ENCODE measurements at regions not wholly inside any gene's neighbourhood (a gene's known extent, or its start where the extent isn't known, plus 50 kb on each side); places are given as distances from the start of the nearest gene placed in this dataset.

DNA sequence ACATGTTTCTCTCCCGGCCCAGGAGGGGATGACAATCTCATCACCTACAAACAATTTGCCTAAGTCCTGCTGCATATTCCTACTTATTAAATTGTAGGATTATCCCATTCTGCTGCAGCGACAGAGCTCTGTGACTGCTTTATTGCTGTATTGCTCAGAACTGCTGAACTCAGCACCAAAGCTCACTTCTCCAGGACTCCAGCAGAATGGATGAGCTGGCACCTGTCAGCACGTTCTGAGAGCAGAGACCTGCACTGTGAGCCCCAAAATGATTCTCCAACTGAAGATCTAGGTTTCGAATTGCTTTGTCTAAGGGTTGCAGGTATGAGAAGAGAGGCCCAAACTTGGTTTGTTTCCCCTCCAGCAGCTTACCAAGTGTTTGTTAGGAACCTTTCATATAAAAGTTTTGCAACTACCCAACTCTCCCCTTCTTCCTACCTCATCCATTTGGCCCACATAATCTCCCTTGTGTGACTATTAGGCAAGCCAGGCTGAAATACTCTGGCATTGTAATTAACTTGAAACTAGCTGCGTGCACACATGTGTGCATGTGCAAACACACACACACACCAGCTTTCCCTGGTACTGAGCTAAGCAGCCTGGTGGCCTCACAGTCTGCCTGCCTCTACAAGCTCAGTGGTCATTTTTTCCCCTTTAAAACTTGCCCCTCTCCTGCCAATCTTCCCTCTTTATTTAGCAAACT, 161.4 kb upstream of the CAMK1G start:
- H3K9me3 ChIP-seq = no peaks in the 10 kb centered on the region
- H3K36me3 ChIP-seq = no peaks in the 10 kb centered on the region
- peaks cover 0 to 8% (median 0%) of the 10 kb centered on the region in 7 donors for H3K27me3 ChIP-seq
- no peak overlapping the region for H3K27ac ChIP-seq
- peaks cover 0 to 4% (median 0%) of the 10 kb centered on the region in 9 donors for H3K4me1 ChIP-seq
- H3K4me3 ChIP-seq = no peak overlapping the region
- ATAC-seq (peak in 2 of 8 donors; percentile 46 to 74), DNase-seq (no peak)
- TF ChIP-seq, protein P1, sequence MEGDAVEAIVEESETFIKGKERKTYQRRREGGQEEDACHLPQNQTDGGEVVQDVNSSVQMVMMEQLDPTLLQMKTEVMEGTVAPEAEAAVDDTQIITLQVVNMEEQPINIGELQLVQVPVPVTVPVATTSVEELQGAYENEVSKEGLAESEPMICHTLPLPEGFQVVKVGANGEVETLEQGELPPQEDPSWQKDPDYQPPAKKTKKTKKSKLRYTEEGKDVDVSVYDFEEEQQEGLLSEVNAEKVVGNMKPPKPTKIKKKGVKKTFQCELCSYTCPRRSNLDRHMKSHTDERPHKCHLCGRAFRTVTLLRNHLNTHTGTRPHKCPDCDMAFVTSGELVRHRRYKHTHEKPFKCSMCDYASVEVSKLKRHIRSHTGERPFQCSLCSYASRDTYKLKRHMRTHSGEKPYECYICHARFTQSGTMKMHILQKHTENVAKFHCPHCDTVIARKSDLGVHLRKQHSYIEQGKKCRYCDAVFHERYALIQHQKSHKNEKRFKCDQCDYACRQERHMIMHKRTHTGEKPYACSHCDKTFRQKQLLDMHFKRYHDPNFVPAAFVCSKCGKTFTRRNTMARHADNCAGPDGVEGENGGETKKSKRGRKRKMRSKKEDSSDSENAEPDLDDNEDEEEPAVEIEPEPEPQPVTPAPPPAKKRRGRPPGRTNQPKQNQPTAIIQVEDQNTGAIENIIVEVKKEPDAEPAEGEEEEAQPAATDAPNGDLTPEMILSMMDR (IDR thresholded peaks at IDR 0.05) = no peak
- WGBS, 2 donors = 73 to 77% methylated on average over 5 of the region's 5 CpGs
- intact Hi-C loops (cut with DNase I) = loop anchor here in 1 of 10 donors (10.0 kb wide), 1 partner anchor 87 kb away; no protein-coding TSS in a partner anchor

DNA sequence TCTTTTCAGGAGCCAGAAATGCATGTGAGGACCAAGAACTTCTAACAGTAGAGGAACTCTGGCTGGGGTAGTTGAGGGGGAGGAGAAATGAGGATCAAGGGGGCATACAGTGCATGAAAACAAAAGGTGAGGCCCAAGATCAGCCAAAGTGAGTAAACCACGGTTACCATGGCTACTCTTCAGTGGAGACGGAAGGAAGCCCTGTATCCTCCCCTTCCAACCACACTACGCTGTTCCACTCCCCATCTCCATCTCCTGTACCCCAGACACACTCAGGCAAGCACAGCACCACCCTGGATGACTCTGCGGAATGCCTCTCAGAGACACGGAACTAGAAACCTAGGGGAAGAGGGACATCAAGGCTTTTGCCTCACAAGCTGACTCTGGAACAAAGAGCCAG, 157.6 kb upstream of the CAMK1G start:
- Histone ChIP-seq H3K36me3 (no peaks in the 10 kb centered on the region), H3K27me3 (peaks cover 0 to 15% (median 5%) of the 10 kb centered on the region in 7 donors), H3K4me1 (no peaks in the 10 kb centered on the region), H3K9me3 (no peaks in the 10 kb centered on the region), H3K27ac (no peak overlapping the region), H3K4me3 (no peak overlapping the region)
- no peak for DNase-seq
- TF ChIP-seq, protein P1 (IDR thresholded peaks at IDR 0.05) = no peak
- no peak for ATAC-seq
- intact Hi-C loops (cut with DNase I) = loop anchor here in 1 of 10 donors (5.0 to 10.0 kb wide), 2 partner anchors 91 to 1964 kb away; no protein-coding TSS in a partner anchor
- 78 to 83% methylated on average over 5 of the region's 5 CpGs for WGBS, 2 donors

DNA sequence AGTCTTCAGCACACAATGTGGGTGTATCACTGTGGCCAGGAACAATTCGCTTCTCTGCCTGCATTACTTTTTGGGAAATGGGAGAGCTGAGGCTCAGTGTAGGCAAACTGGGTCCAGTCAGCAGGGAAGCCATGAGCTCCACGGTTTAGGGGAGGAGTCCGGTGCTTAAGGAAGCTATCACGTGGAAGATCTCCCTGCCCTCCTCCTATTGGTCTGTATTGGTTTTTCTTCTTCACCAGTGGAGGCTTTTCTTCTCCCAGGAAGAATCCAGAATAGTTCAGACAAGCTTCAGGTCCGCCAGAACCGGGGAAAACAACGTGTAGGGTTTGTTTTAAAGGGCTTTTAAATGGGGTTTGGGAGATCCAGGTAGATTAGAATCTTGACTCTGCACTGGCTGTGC, 156.2 kb upstream of the CAMK1G start:
- ATAC-seq = no peak
- H3K27ac ChIP-seq = no peak overlapping the region
- no peak overlapping the region for H3K4me3 ChIP-seq
- H3K9me3 ChIP-seq = no peaks in the 10 kb centered on the region
- no peak for DNase-seq
- H3K4me1 ChIP-seq = no peaks in the 10 kb centered on the region
- H3K36me3 ChIP-seq = no peaks in the 10 kb centered on the region
- TF ChIP-seq, protein P1 (IDR thresholded peaks at IDR 0.05) = no peak
- H3K27me3 ChIP-seq = peaks cover 0 to 25% (median 5%) of the 10 kb centered on the region in 7 donors
- intact Hi-C loops (cut with DNase I) = loop anchor here in 1 of 10 donors (5.0 to 10.0 kb wide), 2 partner anchors 92 to 1965 kb away; no protein-coding TSS in a partner anchor
- 76% methylated on average over 7 of the region's 7 CpGs for WGBS, 2 donors

DNA sequence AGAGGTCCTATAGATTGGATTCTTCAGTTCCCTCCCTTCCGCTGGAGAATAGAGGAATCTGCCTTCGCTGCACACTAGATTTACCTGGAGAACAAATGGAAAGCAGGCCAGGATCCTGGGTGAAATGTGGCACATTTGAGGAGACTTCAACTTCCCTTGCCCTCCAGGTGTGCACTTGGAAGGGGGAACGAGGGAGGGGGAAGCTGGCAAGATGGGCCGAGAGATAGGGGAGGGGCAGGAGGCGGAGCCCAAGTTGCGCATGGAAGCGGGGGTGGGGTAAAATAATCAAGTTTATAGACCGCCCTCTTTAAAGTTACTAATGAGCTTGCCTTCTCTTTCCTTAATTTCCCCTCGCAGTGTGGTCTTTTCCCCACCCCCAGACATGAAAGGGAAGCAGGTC, 155.7 kb upstream of the CAMK1G start:
- WGBS, 2 donors = 81 to 82% methylated on average over 9 of the region's 9 CpGs
- ATAC-seq (no peak), DNase-seq (no peak)
- Histone ChIP-seq H3K4me3 (no peak overlapping the region), H3K27ac (no peak overlapping the region), H3K4me1 (no peaks in the 10 kb centered on the region), H3K36me3 (no peaks in the 10 kb centered on the region), H3K9me3 (no peaks in the 10 kb centered on the region), H3K27me3 (peaks cover 0 to 21% (median 5%) of the 10 kb centered on the region in 7 donors)
- TF ChIP-seq, protein P1 (IDR thresholded peaks at IDR 0.05) = no peak
- intact Hi-C loops (cut with DNase I) = loop anchor here in 1 of 10 donors (5.0 to 10.0 kb wide), 2 partner anchors 93 to 1966 kb away; no protein-coding TSS in a partner anchor

All from heart right ventricle (tissue), 16 donors.